Liver (tissue), 3 donors: ENCODE measurements at regions not wholly inside any gene's neighbourhood (a gene's known extent, or its start where the extent isn't known, plus 50 kb on each side); places are given as distances from the start of the nearest gene placed in this dataset.

ENCODE experiments used
- CTCF ChIP-seq: fragments of 150-350 bp; IDR thresholded peaks from 2 replicates; pipeline ENCODE4 v1.5.1; 2017; ENCODE audit warnings: improper control_type of control experiment, low read depth, low read length; ENCODE audit not compliant: missing input control
- EGR1 ChIP-seq, 2 donors: IDR thresholded peaks; 2 replicates each; pipeline ENCODE4 v1.6.1; 2016 to 2018; ENCODE audit warnings: antibody characterized with exemption in 2 of 2, low read depth in 2 of 2
- GABPA ChIP-seq, 2 donors: IDR thresholded peaks in 1 of 2; conservative IDR thresholded peaks in 1 of 2; 2 replicates each; pipeline ENCODE4 v1.6.1; 2016; ENCODE audit warnings: antibody characterized with exemption in 2 of 2, mild to moderate bottlenecking in 1 of 2, moderate library complexity in 1 of 2
- JUND ChIP-seq, 2 donors: IDR thresholded peaks; 2 replicates each; pipeline ENCODE4 v1.6.1; 2016; ENCODE audit warnings: antibody characterized with exemption in 2 of 2
- RAD21 ChIP-seq, 2 donors: IDR thresholded peaks; 2 replicates each; pipeline ENCODE4 v1.6.1; 2016; ENCODE audit warnings: antibody characterized with exemption in 2 of 2, mild to moderate bottlenecking in 2 of 2
- SP1 ChIP-seq: IDR thresholded peaks from 2 replicates; pipeline ENCODE4 v1.6.1; 2018; ENCODE audit warnings: antibody characterized with exemption, mild to moderate bottlenecking
- YY1 ChIP-seq: IDR thresholded peaks from 2 replicates; pipeline ENCODE4 v1.6.1; 2016; ENCODE audit warnings: antibody characterized with exemption, mild to moderate bottlenecking
- TF ChIP-seq, protein P1 (sequence below): IDR thresholded peaks from 2 replicates; pipeline ENCODE4 v1.6.1; 2016; ENCODE audit warnings: antibody characterized with exemption
- donor health status: healthy.
- donor health status: healthy.

GRCh38 chr4:38189445-38189844, 229.2 kb downstream of the PTTG2 start:
- TF ChIP-seq, protein P1, sequence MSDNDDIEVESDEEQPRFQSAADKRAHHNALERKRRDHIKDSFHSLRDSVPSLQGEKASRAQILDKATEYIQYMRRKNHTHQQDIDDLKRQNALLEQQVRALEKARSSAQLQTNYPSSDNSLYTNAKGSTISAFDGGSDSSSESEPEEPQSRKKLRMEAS: no peak
- TF ChIP-seq EGR1 (IDR thresholded peaks at IDR 0.05; ENCODE audit: low read depth in 2 of 2) (no peak), SP1 (no peak), CTCF (no peak), YY1 (no peak), GABPA (IDR thresholded peaks at IDR 0.05 in 1 of 2, conservative IDR thresholded peaks at IDR 0.05 in 1 of 2) (no peak), RAD21 (IDR thresholded peaks at IDR 0.05) (no peak), JUND (IDR thresholded peaks at IDR 0.05) (no peak)
